GM11168 (cell line): ENCODE measurements at regions not wholly inside any gene's neighbourhood (a gene's known extent, or its start where the extent isn't known, plus 50 kb on each side); places are given as distances from the start of the nearest gene placed in this dataset.
"Not testable (repeated sequence)": the region's sequence is repeated elsewhere in the genome, so short reads cannot be mapped to it uniquely, and the experiment has no call there.

Source experiments
- in situ Hi-C: fragments of 300-500 bp; cut with MboI; formaldehyde crosslinking; loops from one replicate; pipeline ENCODE4 v1.12.0; 2022; ENCODE audit warnings: low sequenced_read_pairs; ENCODE audit not compliant: unreplicated experiment

GRCh38 chr5:67795781-67796477, 419.6 kb upstream of the PIK3R1 start:
- in situ Hi-C loops: no loop called here

DNA sequence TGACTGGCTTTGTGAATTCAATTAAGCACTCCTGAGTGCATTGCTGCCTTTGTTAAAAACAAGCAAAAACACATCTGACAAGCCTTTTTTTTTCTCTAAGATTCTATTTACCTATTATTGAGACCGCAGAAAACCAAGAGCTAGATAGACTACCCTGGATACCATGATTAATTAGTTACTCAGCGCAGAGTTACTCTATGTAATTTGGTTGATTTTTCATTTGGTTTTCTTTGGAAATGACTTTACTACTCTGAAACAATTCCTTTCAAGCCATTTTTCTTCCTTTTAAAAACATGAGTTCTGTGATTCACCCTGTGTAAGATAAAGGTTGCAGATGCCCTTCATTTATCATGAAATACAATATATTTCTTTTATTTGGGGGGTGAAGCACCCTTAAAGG, 421.6 kb upstream of the PIK3R1 start:
- in situ Hi-C loops: no loop called here

DNA sequence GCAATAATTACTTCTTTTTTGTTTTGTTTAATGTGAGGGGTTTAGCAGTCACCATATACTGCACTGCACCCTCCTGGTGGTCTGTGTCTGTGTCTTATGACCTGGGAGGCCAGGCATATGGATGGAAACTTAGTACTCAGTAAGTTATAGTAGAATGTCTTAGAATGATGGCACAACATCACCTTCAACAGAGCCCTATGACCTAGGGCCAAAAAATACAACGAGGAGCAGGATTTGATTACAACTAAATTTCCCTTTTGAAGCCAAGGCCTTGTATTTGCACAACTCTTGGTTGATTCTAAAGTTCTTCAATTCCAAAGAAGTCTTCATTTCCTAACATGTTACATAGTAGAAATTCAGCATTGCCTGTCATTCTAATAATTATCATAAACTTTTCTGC, 422.1 kb upstream of the PIK3R1 start:
- in situ Hi-C loops: no loop called here

GRCh38 chr5:67792891-67793290, 422.7 kb upstream of the PIK3R1 start:
- in situ Hi-C loops: no loop called here

DNA sequence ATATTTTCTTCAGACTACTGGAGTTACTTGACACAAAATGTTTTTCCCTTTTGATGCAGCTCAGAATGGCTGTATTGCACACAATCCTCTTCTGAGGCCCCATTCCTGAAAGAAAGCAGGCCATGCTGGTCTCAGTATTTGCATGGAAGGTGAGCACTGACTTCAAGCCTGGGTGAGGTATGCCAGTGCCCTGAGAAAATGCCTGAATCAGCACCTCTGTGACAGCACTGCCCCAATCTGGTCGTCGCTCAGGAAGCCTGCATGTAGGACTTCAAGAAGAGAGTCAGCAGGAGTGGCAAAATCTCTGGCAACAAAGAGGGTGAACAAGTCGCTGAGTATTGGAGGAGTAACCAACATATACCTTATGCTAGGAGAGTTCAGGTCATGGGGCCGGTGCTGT, 425.2 kb upstream of the PIK3R1 start:
- in situ Hi-C loops: no loop called here

DNA sequence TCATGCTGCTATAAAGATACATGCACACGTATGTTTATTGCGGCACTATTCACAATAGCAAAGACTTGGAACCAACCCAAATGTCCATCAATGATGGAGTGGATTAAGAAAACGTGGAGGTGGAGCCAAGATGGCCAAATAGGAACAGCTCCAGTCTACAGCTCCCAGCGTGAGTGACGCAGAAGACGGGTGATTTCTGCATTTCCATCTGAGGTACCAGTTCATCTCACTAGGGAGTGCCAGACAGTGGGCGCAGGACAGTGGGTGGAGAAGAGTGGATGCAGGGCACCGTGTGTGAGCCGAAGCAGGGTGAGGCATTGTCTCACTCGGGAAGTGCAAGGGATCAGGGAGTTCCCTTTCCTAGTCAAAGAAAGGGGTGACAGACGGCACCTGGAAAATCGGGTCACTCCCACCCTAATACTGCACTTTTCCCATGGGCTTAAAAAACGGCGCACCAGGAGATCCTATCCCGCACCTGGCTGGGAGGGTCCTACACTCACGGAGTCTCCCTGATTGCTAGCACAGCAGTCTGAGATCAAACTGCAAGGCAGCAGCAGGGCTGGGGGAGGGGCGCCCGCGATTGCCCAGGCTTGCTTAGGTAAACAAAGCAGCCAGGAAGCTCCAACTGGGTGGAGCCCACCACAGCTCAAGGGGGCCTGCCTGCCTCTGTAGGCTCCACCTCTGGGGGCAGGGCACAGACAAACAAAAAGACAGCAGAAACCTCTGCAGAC, 435.5 kb upstream of the PIK3R1 start:
- in situ Hi-C loops: not testable (repeated sequence)

DNA sequence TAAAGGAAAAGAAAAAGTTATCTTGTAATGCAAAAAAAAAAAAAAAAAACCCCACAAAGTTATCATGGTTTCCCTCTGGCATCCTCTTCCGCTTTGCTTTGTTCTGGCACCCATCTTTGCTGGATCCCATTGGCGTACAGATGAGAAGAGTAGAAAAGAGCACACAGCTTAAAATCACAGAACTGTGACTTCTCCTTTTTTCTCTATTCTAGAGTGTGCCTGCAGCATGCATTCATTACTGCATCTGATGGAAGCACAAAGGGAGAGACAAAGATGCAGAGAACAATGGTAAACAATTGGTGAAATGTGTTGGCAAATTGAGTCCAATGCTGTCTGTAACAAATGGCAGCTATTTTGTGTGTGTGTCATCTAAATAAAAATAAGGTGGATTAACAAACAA, 440.8 kb upstream of the PIK3R1 start:
- in situ Hi-C loops: no loop called here

DNA sequence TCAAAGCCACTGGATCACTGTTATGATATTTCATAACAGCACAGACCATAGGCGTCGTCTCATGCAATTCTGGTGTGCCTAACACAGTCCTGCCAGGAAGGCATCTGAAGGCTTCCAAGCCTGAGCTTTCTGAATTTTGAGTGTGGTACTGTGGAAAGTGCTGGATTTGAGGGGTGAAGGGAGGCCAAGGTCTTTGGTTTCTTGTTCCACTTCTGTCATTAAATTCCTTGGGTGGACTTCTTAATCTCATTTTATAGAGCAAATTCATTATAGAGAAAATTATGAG, 441.3 kb upstream of the PIK3R1 start:
- in situ Hi-C loops: no loop called here

DNA sequence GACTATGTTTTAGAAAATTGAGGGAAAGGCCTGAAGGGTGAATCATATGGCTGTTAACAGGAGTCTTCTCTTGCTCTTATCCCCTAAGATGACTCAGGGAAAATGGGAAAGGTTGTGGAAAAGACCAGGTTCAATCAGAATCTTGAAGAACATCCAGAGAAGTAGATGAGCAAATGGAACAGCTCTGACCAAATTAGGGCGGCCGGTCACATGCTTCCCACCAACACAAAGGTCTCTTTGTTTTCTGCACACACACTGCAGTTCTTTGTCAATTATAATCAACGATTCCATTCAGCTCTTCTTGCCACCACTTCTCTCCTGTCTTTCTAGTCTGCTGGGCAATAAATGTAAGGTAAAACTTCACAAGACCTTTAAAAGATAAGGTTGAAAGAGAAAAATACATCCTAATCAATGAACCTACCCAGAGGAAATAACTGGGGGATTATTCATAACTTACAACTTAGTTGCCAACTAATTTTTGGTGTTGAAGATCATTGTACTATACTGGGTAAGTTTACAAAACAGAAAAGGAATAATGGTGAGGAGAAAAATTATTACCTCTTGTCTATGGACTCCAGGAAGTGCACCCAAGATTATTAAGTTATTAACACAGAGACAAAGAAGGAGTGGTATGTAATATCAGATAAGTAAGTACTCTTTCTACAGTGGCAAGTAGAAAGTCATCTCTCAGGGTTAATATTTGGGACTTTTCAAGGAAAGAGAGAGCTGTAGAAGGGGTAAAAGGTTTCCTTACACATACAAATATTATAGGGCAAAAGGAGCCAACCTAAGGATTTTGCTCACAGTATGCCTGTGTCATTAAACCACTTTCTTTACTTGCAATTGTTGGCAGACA, 441.9 kb upstream of the PIK3R1 start:
- in situ Hi-C loops: no loop called here

- in situ Hi-C loops: no loop called here
Observed at GRCh38 chr5:67771791-67772190, 443.8 kb upstream of the PIK3R1 start.

- in situ Hi-C loops: no loop called here
Observed at GRCh38 chr5:67771221-67771620, 444.3 kb upstream of the PIK3R1 start.

GRCh38 chr5:67770431-67771025, 445.0 kb upstream of the PIK3R1 start:
- in situ Hi-C loops: no loop called here

DNA sequence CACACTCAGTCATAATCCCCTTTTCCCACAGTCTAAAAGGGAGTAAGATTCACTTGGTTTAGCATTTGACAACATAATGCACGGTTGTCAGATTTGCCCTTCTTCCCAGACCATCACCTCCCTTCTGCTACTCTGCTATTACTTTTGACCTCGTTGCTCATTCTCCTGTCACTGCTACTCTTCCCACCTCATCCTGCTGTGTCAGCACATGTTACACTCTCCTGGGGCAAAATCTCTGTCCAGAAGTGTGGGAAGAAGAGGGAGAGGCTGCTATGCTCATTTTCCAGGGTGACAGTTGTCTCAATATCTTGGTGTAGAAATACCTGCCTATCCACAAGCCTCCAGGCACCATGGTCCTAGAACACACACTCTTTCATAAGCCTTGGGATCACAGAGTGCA, 449.9 kb upstream of the PIK3R1 start:
- in situ Hi-C loops: no loop called here

- in situ Hi-C loops: not testable (repeated sequence)
Observed at GRCh38 chr5:67757771-67758170, 457.8 kb upstream of the PIK3R1 start.

- in situ Hi-C loops: no loop called here
Observed at GRCh38 chr5:67752357-67752708, 463.2 kb upstream of the PIK3R1 start.

DNA sequence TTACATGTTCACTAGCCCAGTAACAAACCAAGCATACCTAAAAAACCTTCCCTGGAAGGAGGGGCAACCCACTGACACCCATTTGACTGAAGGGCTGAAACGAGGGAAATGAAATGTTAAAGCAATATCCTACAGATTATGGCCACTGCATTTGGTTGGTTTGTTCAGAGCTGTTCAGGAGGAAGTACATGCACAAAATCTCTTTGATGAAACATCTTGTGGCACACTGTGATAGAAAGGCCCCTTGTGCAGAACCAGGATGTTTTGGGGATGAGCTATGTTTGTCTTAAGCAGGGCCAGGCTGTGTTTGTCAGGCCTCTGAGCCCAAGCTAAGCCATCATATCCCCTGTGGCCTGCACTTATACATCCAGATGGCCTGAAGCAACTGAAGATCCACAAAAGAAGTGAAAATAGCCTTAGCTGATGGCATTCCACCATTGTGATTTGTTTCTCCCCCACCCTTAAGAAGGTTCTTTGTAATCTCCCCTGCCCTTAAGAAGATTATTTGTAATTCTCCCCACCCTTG, 467.3 kb upstream of the PIK3R1 start:
- in situ Hi-C loops: no loop called here

DNA sequence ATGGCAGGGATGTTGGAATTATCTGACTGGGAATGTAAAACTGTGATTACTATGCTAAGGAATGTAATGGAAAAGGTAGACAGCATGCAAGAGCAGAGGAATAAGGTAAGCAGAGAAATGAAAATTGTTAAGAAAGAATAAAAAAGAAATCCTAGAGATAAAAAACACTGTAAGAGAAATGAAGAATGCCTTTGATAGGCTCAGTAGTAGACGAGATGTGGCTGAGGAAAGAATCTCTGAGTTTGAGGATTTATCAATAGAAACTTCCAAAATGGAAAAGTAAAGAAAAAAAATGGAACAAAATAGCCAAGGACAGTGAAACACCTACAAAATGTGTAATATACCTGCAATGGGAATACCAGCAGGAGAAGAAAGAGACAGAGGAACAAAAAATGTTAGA, 468.5 kb upstream of the PIK3R1 start:
- in situ Hi-C loops: no loop called here

DNA sequence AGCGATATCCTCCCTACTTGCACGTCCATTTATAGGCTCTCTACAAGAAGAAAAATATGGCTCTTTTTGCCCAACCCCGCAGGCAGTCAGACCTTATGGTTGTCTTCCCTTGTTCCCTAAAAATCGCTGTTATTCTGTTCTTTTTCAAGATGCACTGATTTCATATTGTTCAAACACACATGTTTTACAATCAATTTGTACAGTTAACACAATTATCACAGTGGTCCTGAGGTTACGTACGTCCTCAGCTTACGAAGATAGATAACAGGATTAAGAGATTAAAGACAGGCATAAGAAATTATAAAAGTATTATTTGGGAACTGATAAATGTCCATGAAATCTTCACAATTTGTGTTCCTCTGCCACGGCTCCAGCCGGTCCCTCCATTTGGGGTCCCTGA, 468.9 kb upstream of the PIK3R1 start:
- in situ Hi-C loops: not testable (repeated sequence)

GRCh38 chr5:67746103-67746502, 469.5 kb upstream of the PIK3R1 start:
- in situ Hi-C loops: no loop called here

DNA sequence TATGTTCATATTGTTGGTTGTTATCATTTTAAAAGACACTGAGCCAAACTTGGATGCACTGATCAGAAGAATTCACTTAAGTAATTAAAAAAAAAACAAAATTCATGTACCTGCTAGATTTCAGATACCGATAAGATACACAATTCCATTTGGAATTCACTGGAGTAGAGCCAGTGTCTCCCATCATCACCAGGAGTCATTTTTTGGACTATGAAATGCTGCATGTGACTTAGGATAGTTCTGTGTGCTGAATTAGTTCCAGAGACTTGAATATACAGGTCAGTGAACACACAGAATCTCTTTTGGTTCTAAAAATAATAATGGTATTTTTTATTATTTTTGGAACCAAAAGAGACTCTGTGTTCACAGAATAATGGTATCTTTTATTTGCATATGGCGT, 482.6 kb upstream of the PIK3R1 start:
- in situ Hi-C loops: no loop called here

DNA sequence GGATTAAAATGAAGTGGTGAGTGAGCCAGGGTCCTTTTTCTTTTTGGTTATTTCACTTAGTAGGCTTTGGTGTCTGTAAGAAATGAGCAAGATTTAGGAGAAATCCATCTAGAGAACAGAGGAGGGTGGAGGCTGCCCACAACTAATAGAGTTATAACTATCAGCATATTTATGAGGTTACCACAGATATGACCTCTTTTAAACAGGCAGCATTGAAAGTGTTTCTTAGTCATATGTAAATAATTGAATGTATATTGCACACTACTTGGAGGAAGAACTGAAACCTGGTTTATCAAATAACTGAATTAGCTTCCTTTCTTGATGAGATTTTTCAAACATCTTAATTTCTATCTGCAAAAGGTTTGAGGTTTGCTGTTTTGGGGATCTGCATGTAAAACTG, 483.1 kb upstream of the PIK3R1 start:
- in situ Hi-C loops: no loop called here
